Stomach (tissue), 8 donors: ENCODE measurements at regions not wholly inside any gene's neighbourhood (a gene's known extent, or its start where the extent isn't known, plus 50 kb on each side); places are given as distances from the start of the nearest gene placed in this dataset.

Experiments
- DNase-seq, 2 donors: peaks; one replicate each; pipeline versions ENCODE4 v3.0.0 to v3.0.0-alpha.2; 2013 to 2019
- H3K27ac ChIP-seq, 5 donors: fragments of 200-600 bp in 4 of 5; sonication (generic) in 4 of 5; one replicate each; pipeline ENCODE4 v1.5.1; 2013 to 2019; ENCODE audit warnings: mild to moderate bottlenecking in 1 of 5, moderate library complexity in 1 of 5
- H3K27me3 ChIP-seq, 3 donors: fragments of 200-600 bp; sonication (generic); one replicate each; pipeline ENCODE4 v1.5.1; 2017 to 2019; ENCODE audit warnings: mixed run types in 1 of 3
- H3K36me3 ChIP-seq, 4 donors: fragments of 200-600 bp; sonication (generic); 1 replicate in 3 of 4; 2 replicates in 1 of 4; pipeline ENCODE4 v1.5.1; 2016 to 2019
- H3K4me1 ChIP-seq, 4 donors: fragments of 200-600 bp; sonication (generic); one replicate each; pipeline ENCODE4 v1.5.1; 2016 to 2019
- H3K4me3 ChIP-seq, 4 donors: fragments of 200-600 bp; sonication (generic) in 3 of 4; one replicate each; pipeline ENCODE4 v1.5.1; 2016 to 2019; ENCODE audit warnings: mild to moderate bottlenecking in 1 of 4
- H3K9me3 ChIP-seq, 4 donors: fragments of 200-600 bp; sonication (generic); one replicate each; pipeline ENCODE4 v1.5.1; 2016 to 2019
- EP300 ChIP-seq: sonication (generic); formaldehyde crosslinking; IDR thresholded peaks from one replicate; pipeline ENCODE4 v1.6.1; 2017; ENCODE audit warnings: antibody characterized with exemption
- POLR2A ChIP-seq, 4 donors: fragments of 450-650 bp; IDR thresholded peaks; one replicate each; pipeline ENCODE4 v1.6.1; 2016; ENCODE audit warnings: antibody characterized with exemption in 4 of 4, control low read depth in 2 of 4, mild to moderate bottlenecking in 1 of 4, moderate library complexity in 1 of 4
- POLR2AphosphoS5 ChIP-seq, 3 donors: sonication (generic); formaldehyde crosslinking; IDR thresholded peaks; one replicate each; pipeline ENCODE4 v1.6.1; 2016; ENCODE audit warnings: antibody characterized with exemption in 3 of 3
- WGBS, 5 donors: extraction: QIAGEN DNeasy Blood & Tissue Kit in 3 of 5; methylation state at CpG; one replicate each; pipeline versions ENCODE4 v1.1.5 to v1.1.7; 2013 to 2018; 5-methylcytosine and 5-hydroxymethylcytosine counted together
- intact Hi-C: fragments of 100-400 bp; cut with DNase I; formaldehyde crosslinking; loops from one replicate; pipeline ENCODE4 v1.15.1; 2023; ENCODE audit warnings: low total_unique reads
- TF ChIP-seq, protein P1 (sequence below), 7 experiments: fragments of 450-650 bp in 4 of 7; fragments of 200-600 bp in 3 of 7; sonication (generic) in 3 of 7; IDR thresholded peaks; one replicate each; pipeline ENCODE4 v1.5.1; 2016 to 2019; ENCODE audit warnings: antibody characterized with exemption in 7 of 7, control low read depth in 2 of 7, mild to moderate bottlenecking in 1 of 7
- donor health status: healthy with polysubstance abuse.
- donor health status: Bipolar disorder and iron deficiency.
- donor health status: healthy.

DNA sequence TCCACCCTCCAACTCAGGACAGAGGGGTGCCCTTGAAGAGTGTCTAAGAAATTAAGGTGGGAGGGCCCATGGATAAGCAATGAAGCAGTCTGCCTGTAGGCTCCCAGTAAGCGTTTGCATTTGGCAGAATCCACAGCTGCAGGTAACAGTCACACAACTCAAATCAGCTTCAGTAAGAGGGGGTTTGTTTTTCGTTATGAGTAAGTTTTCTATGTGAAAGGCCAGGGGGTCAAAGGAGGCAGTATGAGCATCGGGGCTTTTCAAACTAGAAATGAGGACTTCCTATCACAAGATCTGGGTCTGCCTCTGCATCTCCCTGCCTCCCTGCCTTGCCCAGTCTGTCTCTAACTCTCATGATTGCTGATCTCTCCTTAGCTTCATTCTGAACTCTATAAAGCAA is 128.1 kb upstream of the CCL2 start:
- 38 to 57% (median 43%) methylated on average over 3 of the region's 3 CpGs for WGBS, 5 donors
- Histone ChIP-seq H3K36me3 (no peaks in the 10 kb centered on the region), H3K4me3 (no peak overlapping the region), H3K4me1 (no peaks in the 10 kb centered on the region), H3K9me3 (no peaks in the 10 kb centered on the region), H3K27me3 (peaks cover 0 to 71% (median 16%) of the 10 kb centered on the region in 3 donors), H3K27ac (no peak overlapping the region)
- intact Hi-C loops = no loop called here
- no peak for TF ChIP-seq POLR2AphosphoS5 (IDR thresholded peaks at IDR 0.05)
- no peak for TF ChIP-seq POLR2A (IDR thresholded peaks at IDR 0.05)
- TF ChIP-seq EP300 = no peak
- TF ChIP-seq, protein P1, sequence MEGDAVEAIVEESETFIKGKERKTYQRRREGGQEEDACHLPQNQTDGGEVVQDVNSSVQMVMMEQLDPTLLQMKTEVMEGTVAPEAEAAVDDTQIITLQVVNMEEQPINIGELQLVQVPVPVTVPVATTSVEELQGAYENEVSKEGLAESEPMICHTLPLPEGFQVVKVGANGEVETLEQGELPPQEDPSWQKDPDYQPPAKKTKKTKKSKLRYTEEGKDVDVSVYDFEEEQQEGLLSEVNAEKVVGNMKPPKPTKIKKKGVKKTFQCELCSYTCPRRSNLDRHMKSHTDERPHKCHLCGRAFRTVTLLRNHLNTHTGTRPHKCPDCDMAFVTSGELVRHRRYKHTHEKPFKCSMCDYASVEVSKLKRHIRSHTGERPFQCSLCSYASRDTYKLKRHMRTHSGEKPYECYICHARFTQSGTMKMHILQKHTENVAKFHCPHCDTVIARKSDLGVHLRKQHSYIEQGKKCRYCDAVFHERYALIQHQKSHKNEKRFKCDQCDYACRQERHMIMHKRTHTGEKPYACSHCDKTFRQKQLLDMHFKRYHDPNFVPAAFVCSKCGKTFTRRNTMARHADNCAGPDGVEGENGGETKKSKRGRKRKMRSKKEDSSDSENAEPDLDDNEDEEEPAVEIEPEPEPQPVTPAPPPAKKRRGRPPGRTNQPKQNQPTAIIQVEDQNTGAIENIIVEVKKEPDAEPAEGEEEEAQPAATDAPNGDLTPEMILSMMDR (IDR thresholded peaks at IDR 0.05) = no peak
- no peak for DNase-seq

DNA sequence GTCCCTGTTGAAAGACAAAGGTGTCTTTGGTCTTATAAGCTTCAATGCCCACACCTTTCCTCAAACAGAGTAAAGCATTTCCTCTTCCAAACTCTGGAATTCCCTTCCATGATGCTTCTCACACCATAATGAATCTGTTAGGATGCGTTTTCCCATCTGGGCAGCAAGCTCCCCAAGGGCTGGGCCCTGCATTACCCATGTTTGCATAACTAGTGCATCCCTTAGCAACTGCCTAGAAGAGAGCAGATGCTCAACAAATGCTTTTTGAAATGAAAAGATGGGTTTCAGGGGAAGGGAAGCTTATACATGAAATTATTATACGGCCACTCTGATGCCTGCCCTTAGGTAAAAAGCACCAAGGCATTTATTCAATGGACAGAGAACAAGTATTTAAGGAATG is 124.5 kb upstream of the CCL2 start:
- Histone ChIP-seq H3K27me3 (peaks cover 0 to 44% (median 0%) of the 10 kb centered on the region in 3 donors), H3K27ac (no peak overlapping the region), H3K36me3 (no peaks in the 10 kb centered on the region), H3K4me1 (no peaks in the 10 kb centered on the region), H3K9me3 (no peaks in the 10 kb centered on the region), H3K4me3 (no peak overlapping the region)
- intact Hi-C loops = no loop called here
- peak in 1 of 2 donors; percentile 14 for DNase-seq
- WGBS, 5 donors = 51 to 65% (median 54%) methylated on average over 2 of the region's 2 CpGs
- TF ChIP-seq POLR2A (IDR thresholded peaks at IDR 0.05) = no peak
- TF ChIP-seq, protein P1 (IDR thresholded peaks at IDR 0.05) = no peak
- no peak for TF ChIP-seq POLR2AphosphoS5 (IDR thresholded peaks at IDR 0.05)
- TF ChIP-seq EP300 = no peak

DNA sequence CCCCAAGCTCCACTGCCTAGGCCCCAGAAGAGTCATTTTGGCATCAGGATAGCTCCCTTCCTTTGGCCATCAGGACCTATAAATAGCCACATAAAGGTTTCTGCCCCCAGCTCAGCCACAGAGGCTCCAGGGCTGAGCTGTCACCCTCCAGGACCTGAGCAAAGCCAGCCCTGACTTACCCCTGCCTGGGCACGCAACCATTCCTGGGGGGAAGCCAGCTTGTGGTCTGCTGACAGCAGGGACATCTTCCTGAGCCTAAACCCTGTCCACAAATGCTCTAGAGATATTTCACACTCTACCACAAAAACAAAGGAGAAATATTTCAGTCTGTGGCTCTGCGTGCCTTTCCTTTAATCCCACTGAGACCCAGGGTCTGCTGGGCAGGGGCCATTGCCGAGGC is 123.7 kb upstream of the CCL2 start:
- H3K9me3 ChIP-seq = no peaks in the 10 kb centered on the region
- no peak overlapping the region for H3K4me3 ChIP-seq
- TF ChIP-seq POLR2AphosphoS5 (IDR thresholded peaks at IDR 0.05) = no peak
- TF ChIP-seq EP300 = no peak
- TF ChIP-seq POLR2A (IDR thresholded peaks at IDR 0.05) = no peak
- TF ChIP-seq, protein P1 (IDR thresholded peaks at IDR 0.05) = no peak
- no peak overlapping the region for H3K27ac ChIP-seq
- H3K27me3 ChIP-seq = peaks cover 0 to 40% (median 0%) of the 10 kb centered on the region in 3 donors
- intact Hi-C loops = no loop called here
- WGBS, 5 donors = 46 to 93% (median 77%) methylated on average over 3 of the region's 3 CpGs
- no peaks in the 10 kb centered on the region for H3K4me1 ChIP-seq
- H3K36me3 ChIP-seq = no peaks in the 10 kb centered on the region
- no peak for DNase-seq

DNA sequence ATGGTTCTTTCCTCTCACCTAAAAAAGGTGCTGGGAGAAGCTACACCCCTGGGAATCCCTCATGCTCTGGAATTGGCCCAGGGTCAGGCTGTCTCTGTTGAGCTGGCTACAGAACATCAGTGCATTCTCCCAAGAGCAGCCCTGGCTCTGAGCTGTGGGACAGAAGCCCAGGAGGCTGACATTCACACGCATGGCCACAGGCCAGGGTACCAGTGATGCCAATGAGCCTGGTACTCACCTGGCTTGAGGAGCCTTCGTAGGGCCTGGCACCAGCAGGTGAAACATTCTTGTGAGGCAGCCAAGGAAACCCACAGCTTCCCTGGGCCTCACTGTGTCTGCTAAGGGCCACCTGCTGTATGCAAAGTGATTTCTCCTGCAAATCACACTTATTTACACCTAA is 121.7 kb upstream of the CCL2 start:
- no peaks in the 10 kb centered on the region for H3K4me1 ChIP-seq
- intact Hi-C loops = no loop called here
- no peaks in the 10 kb centered on the region for H3K9me3 ChIP-seq
- H3K27ac ChIP-seq = no peak overlapping the region
- no peak overlapping the region for H3K4me3 ChIP-seq
- DNase-seq = no peak
- WGBS, 5 donors = 40 to 70% (median 59%) methylated on average over 2 of the region's 2 CpGs
- TF ChIP-seq POLR2A (IDR thresholded peaks at IDR 0.05) (no peak), POLR2AphosphoS5 (IDR thresholded peaks at IDR 0.05) (no peak), EP300 (no peak)
- TF ChIP-seq, protein P1 (IDR thresholded peaks at IDR 0.05) = no peak
- H3K27me3 ChIP-seq = peaks cover 0 to 39% (median 0%) of the 10 kb centered on the region in 3 donors
- H3K36me3 ChIP-seq = no peaks in the 10 kb centered on the region
